H1 (cell line): ENCODE measurements at regions not wholly inside any gene's neighbourhood (a gene's known extent, or its start where the extent isn't known, plus 50 kb on each side); places are given as distances from the start of the nearest gene placed in this dataset.

Experiments
- CTCF ChIA-PET: fragments of 300-600 bp; sonication (Branson Sonifier 250); formaldehyde crosslinking; loops from one replicate; lab custom pipeline; 2021; ENCODE audit not compliant: partially characterized antibody; lab: Charles Lee
- POLR2A ChIA-PET: fragments of 300-600 bp; sonication (Branson Sonifier 250); formaldehyde crosslinking; loops from one replicate; lab custom pipeline; 2021; ENCODE audit warnings: inconsistent platforms; ENCODE audit not compliant: partially characterized antibody; lab: Charles Lee
- DNase-seq, 2 experiments: peaks; one replicate each; pipeline versions ENCODE4 v3.0.0 to v3.0.0-alpha.2; 2010 to 2022; ENCODE audit warnings: low spot score in 2 of 2, low read depth in 1 of 2, mixed read lengths in 1 of 2
- FAIRE-seq: peaks from 2 replicates; lab custom pipeline; 2011; peaks lifted over from hg19 to GRCh38; lab: Jason Lieb, UNC
- H2AFZ ChIP-seq: 2 replicates; pipeline ENCODE4 v1.8.1; 2012; ENCODE audit warnings: low read length, inconsistent platforms
- H2AK5ac ChIP-seq: 2 replicates; pipeline ENCODE4 v1.6.1; 2013; ENCODE audit warnings: low read depth, low read length
- H2BK120ac ChIP-seq: replicated peaks from 2 replicates; pipeline ENCODE3; 2013; ENCODE audit warnings: low read depth, low read length, inconsistent platforms
- H2BK12ac ChIP-seq: 2 replicates; pipeline ENCODE4 v1.6.1; 2013; ENCODE audit warnings: low read depth, low read length
- H2BK15ac ChIP-seq: 2 replicates; pipeline ENCODE4 v1.6.1; 2013; ENCODE audit warnings: low read length
- H2BK20ac ChIP-seq: 2 replicates; pipeline ENCODE4 v1.6.1; 2013; ENCODE audit warnings: low read length
- H2BK5ac ChIP-seq: 2 replicates; pipeline ENCODE4 v1.6.1; 2013; ENCODE audit warnings: low read depth, low read length
- H3K14ac ChIP-seq: 2 replicates; pipeline ENCODE4 v1.6.1; 2013; ENCODE audit warnings: inconsistent platforms; ENCODE audit not compliant: insufficient read length
- H3K18ac ChIP-seq: 2 replicates; pipeline ENCODE4 v1.6.1; 2013; ENCODE audit warnings: low read length; ENCODE audit errors: extremely low read depth
- H3K23ac ChIP-seq: 2 replicates; pipeline ENCODE4 v1.6.1; 2013; ENCODE audit warnings: inconsistent platforms; ENCODE audit not compliant: insufficient read length
- H3K23me2 ChIP-seq: 2 replicates; pipeline ENCODE4 v1.6.1; 2013; ENCODE audit warnings: low read depth, low read length
- H3K27ac ChIP-seq: 2 replicates; pipeline ENCODE4 v1.6.1; 2011; ENCODE audit warnings: low read depth, low read length, inconsistent platforms
- H3K27me3 ChIP-seq, 4 experiments: replicated peaks in 1 of 4; 1 replicate in 1 of 4; 2 replicates in 3 of 4; pipeline versions ENCODE4 v1.6.1 to v1.8.1; 2011 to 2013; ENCODE audit warnings: low read length in 3 of 4, mild to moderate bottlenecking in 3 of 4, inconsistent platforms in 2 of 4, mixed read lengths in 2 of 4, moderate library complexity in 1 of 4; ENCODE audit not compliant: control insufficient read depth in 3 of 4, insufficient read depth in 3 of 4; ENCODE audit errors: extremely low read depth in 1 of 4
- H3K36me3 ChIP-seq, 4 experiments: 2 replicates each; pipeline versions ENCODE4 v1.6.1 to v1.8.1; 2011 to 2013; ENCODE audit warnings: mild to moderate bottlenecking in 4 of 4, low read length in 3 of 4, moderate library complexity in 2 of 4, control low read depth in 1 of 4, inconsistent platforms in 1 of 4; ENCODE audit not compliant: insufficient read depth in 4 of 4, control insufficient read depth in 2 of 4
- H3K4ac ChIP-seq: replicated peaks from 2 replicates; pipeline ENCODE3; 2013; ENCODE audit warnings: low read length, low read depth, mixed read lengths, inconsistent platforms; ENCODE audit not compliant: insufficient read length
- H3K4me1 ChIP-seq, 4 experiments: replicated peaks in 1 of 4; 1 replicate in 1 of 4; 2 replicates in 3 of 4; pipeline versions ENCODE4 v1.6.1 to v1.8.1; 2011 to 2013; ENCODE audit warnings: low read length in 3 of 4, inconsistent platforms in 2 of 4, mixed read lengths in 1 of 4; ENCODE audit not compliant: insufficient read depth in 4 of 4, control insufficient read depth in 3 of 4
- H3K4me2 ChIP-seq, 2 experiments: 2 replicates each; pipeline versions ENCODE4 v1.6.1 to v1.8.1; 2011 to 2013; ENCODE audit warnings: low read depth in 2 of 2, low read length in 2 of 2, control low read depth in 1 of 2, inconsistent platforms in 1 of 2, mild to moderate bottlenecking in 1 of 2; ENCODE audit not compliant: insufficient read depth in 1 of 2
- H3K4me3 ChIP-seq, 4 experiments: fragments of 200-600, 300-600 bp in 1 of 4; sonication (generic), shearing (Covaris generic), sonication (Bioruptor Twin) in 1 of 4; 2 replicates each; pipeline versions ENCODE4 v1.5.1 to v1.8.1; 2011 to 2016; ENCODE audit warnings: low read length in 4 of 4, low read depth in 3 of 4, control low read depth in 2 of 4, inconsistent platforms in 2 of 4, mild to moderate bottlenecking in 2 of 4, mixed read lengths in 1 of 4, moderate library complexity in 1 of 4; ENCODE audit not compliant: insufficient read depth in 2 of 4; ENCODE audit errors: extremely low read depth in 1 of 4
- H3K56ac ChIP-seq: replicated peaks from 2 replicates; pipeline ENCODE3; 2013; ENCODE audit warnings: low read depth, mild to moderate bottlenecking, mixed read lengths, low read length, inconsistent platforms; ENCODE audit not compliant: insufficient read length
- H3K79me1 ChIP-seq: 2 replicates; pipeline ENCODE4 v1.6.1; 2013; ENCODE audit warnings: low read depth, low read length, control low read depth
- H3K79me2 ChIP-seq, 2 experiments: 2 replicates each; pipeline versions ENCODE4 v1.6.1 to v1.8.1; 2012 to 2013; ENCODE audit warnings: low read length in 2 of 2, mild to moderate bottlenecking in 2 of 2, inconsistent platforms in 1 of 2; ENCODE audit not compliant: insufficient read depth in 2 of 2, control insufficient read depth in 1 of 2
- H3K9ac ChIP-seq, 4 experiments: replicated peaks in 1 of 4; 1 replicate in 1 of 4; 2 replicates in 3 of 4; pipeline versions ENCODE4 v1.6.1 to v1.8.1; 2011 to 2013; ENCODE audit warnings: low read depth in 3 of 4, low read length in 3 of 4, control low read depth in 2 of 4, mild to moderate bottlenecking in 2 of 4, moderate library complexity in 2 of 4, inconsistent platforms in 1 of 4; ENCODE audit errors: extremely low read depth in 1 of 4
- H3K9me3 ChIP-seq, 2 experiments: 2 replicates each; pipeline versions ENCODE4 v1.6.1 to v1.8.1; 2012 to 2013; ENCODE audit warnings: mild to moderate bottlenecking in 2 of 2, moderate library complexity in 2 of 2, control low read depth in 1 of 2, inconsistent platforms in 1 of 2, low read depth in 1 of 2, low read length in 1 of 2, mixed read lengths in 1 of 2; ENCODE audit not compliant: insufficient read depth in 2 of 2
- H4K20me1 ChIP-seq, 2 experiments: replicated peaks in 1 of 2; 2 replicates each; pipeline versions ENCODE3 to v1.8.1; 2011 to 2013; ENCODE audit warnings: inconsistent platforms in 2 of 2, low read length in 2 of 2, mild to moderate bottlenecking in 1 of 2; ENCODE audit not compliant: insufficient read depth in 2 of 2, control insufficient read depth in 1 of 2
- H4K5ac ChIP-seq: 2 replicates; pipeline ENCODE4 v1.6.1; 2013; ENCODE audit warnings: low read length, low read depth, mixed read lengths, inconsistent platforms; ENCODE audit not compliant: insufficient read length
- H4K8ac ChIP-seq: 2 replicates; pipeline ENCODE4 v1.8.0; 2013; ENCODE audit warnings: mild to moderate bottlenecking, moderate library complexity, low read length, inconsistent platforms; ENCODE audit not compliant: insufficient read depth; ENCODE audit errors: extremely low read depth
- H4K91ac ChIP-seq: replicated peaks from 2 replicates; pipeline ENCODE3; 2013; ENCODE audit warnings: low read length, mixed read lengths, inconsistent platforms; ENCODE audit not compliant: insufficient read length
- HDAC6 ChIP-seq: IDR thresholded peaks from one replicate; pipeline ENCODE4 v1.7.1; 2012; ENCODE audit warnings: low read depth, mild to moderate bottlenecking, inconsistent platforms, low read length, moderate library complexity
- KDM5A ChIP-seq: fragments of 200-600 bp; IDR thresholded peaks from 2 replicates; pipeline ENCODE4 v1.7.1; 2012; ENCODE audit warnings: mild to moderate bottlenecking, low read length, inconsistent platforms, mixed read lengths
- WGBS, 2 experiments: shearing (Covaris generic) in 1 of 2; methylation state at CpG; one replicate each; pipeline versions ENCODE4 v1.1.6 to v1.1.7; 2013 to 2015; ENCODE audit warnings: low lambda C conversion rate in 2 of 2, mixed read lengths in 2 of 2, inconsistent platforms in 1 of 2, low coverage in 1 of 2, missing lambda C conversion rate in 1 of 2; ENCODE audit not compliant: insufficient replicate concordance in 2 of 2, insufficient coverage in 1 of 2, insufficient read length in 1 of 2; ENCODE audit errors: extremely low coverage in 1 of 2, missing lambda C conversion rate in 1 of 2; 5-methylcytosine and 5-hydroxymethylcytosine counted together

DNA sequence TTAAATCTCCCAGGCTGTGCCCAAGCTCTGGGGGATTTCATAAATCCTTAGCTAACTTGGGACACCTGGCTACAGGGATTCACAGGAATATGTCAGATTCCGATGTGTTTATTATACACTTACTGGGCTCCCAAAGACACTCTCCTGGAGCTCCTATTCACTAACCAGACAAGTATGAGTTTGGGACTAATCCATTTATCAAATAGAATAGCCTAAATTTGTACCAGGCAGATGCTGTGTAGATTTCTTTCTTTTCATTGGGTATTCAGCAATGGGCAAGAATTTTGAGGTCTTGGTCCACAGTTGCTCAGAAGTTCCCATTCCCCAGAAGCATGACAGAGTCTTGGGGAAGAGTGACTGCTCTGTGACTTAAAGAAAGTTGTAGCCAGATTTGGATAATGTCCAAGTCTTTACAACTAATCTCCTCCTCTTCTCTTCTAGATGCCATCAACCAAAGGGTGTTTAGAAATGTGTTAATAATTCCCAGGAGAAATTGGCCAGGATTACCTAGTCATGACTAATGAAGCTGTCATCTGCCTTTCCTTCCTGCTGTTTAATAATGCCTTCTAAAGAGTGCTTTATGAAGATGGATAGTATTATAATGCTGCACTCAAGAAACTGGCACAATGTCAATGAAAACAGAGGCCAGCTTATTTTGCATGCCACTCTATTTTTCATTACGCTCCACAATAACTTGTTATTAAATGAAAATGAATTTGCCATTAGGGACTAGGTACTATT is 120.9 kb downstream of the CHIC2 start:
- Histone ChIP-seq H4K20me1 (no peaks in the 10 kb centered on the region), H3K36me3 (no peaks in the 10 kb centered on the region), H3K4me1 (no peaks in the 10 kb centered on the region), H3K79me2 (no peaks in the 10 kb centered on the region), H2BK20ac (no peak overlapping the region), H3K4me2 (no peak overlapping the region), H3K79me1 (no peaks in the 10 kb centered on the region), H2BK12ac (no peak overlapping the region), H3K14ac (no peak overlapping the region), H3K56ac (no peak overlapping the region), H3K9ac (no peak overlapping the region), H3K27me3 (no peaks in the 10 kb centered on the region), H2AK5ac (no peak overlapping the region), H3K23ac (no peak overlapping the region), H3K18ac (no peak overlapping the region), H2AFZ (no peak overlapping the region), H3K27ac (no peak overlapping the region), H3K4me3 (no peak overlapping the region), H2BK5ac (no peak overlapping the region), H4K91ac (no peak overlapping the region), H3K23me2 (peaks cover 3% of the 10 kb centered on the region; the same call in 1 of the 2 replicates), H3K4ac (no peak overlapping the region), H3K9me3 (no peaks in the 10 kb centered on the region), H2BK15ac (no peak overlapping the region), H4K8ac (no peak overlapping the region), H4K5ac (no peak overlapping the region), H2BK120ac (no peak overlapping the region)
- no peak for FAIRE-seq
- ChIA-PET POLR2A (no interaction called here), CTCF (interaction anchor here (0.9 to 2.0 kb wide), 3 partner anchors 11 to 274 kb away, joined by 4 to 6 read pairs (median 4); no protein-coding TSS in a partner anchor)
- no peak for TF ChIP-seq HDAC6
- no peak for TF ChIP-seq KDM5A
- WGBS, 2 experiments, result 78% methylated on average over 2 of the region's 2 CpGs; no CpG with 5 or more reads in 1 of the 2 experiments
- no peak for DNase-seq
